Body of pancreas (tissue), 4 donors: ENCODE measurements at regions not wholly inside any gene's neighbourhood (a gene's known extent, or its start where the extent isn't known, plus 50 kb on each side); places are given as distances from the start of the nearest gene placed in this dataset.

Source experiments
- ATAC-seq: fragments of 150-250 bp; one replicate; pipeline ENCODE4 v1.9.1; 2016
- DNase-seq, 4 donors: peaks; one replicate each; pipeline ENCODE4 v3.0.0-alpha.2; 2019
- H3K27ac ChIP-seq, 4 donors: fragments of 200-600 bp; sonication (generic); 1 replicate in 3 of 4; 2 replicates in 1 of 4; pipeline versions ENCODE4 v1.5.1 to v1.6.1; 2016 to 2019; ENCODE audit warnings: mild to moderate bottlenecking in 1 of 4, mixed read lengths in 1 of 4, moderate library complexity in 1 of 4
- H3K27me3 ChIP-seq, 2 donors: fragments of 200-600 bp; sonication (generic); one replicate each; pipeline ENCODE4 v1.6.0; 2016; ENCODE audit warnings: mild to moderate bottlenecking in 1 of 2
- H3K36me3 ChIP-seq, 2 donors: fragments of 200-600 bp; sonication (generic); replicated peaks in 1 of 2; 2 replicates each; pipeline ENCODE4 v1.5.1; 2016; ENCODE audit warnings: low read depth in 2 of 2; ENCODE audit not compliant: insufficient read depth in 1 of 2
- H3K4me1 ChIP-seq: fragments of 200-600 bp; sonication (generic); one replicate; pipeline ENCODE4 v1.6.0; 2016
- H3K4me3 ChIP-seq, 2 donors: fragments of 200-600 bp; sonication (generic); 1 replicate in 1 of 2; 2 replicates in 1 of 2; pipeline ENCODE4 v1.5.1; 2016 to 2019
- H3K9me3 ChIP-seq, 3 donors: fragments of 200-600 bp; sonication (generic); 1 replicate in 2 of 3; 2 replicates in 1 of 3; pipeline ENCODE4 v1.5.1; 2016
- POLR2A ChIP-seq, 3 donors: fragments of 450-650 bp; IDR thresholded peaks; one replicate each; pipeline ENCODE4 v1.6.1; 2016; ENCODE audit warnings: antibody characterized with exemption in 3 of 3, mild to moderate bottlenecking in 2 of 3
- WGBS, 2 donors: methylation state at CpG; one replicate each; pipeline ENCODE4 v1.1.5; 2017; 5-methylcytosine and 5-hydroxymethylcytosine counted together
- intact Hi-C: fragments of 100-400 bp; cut with DNase I; formaldehyde crosslinking; loops from one replicate; pipeline ENCODE4 v1.15.1; 2023
- TF ChIP-seq, protein P1 (sequence below), 7 experiments: fragments of 450-650 bp in 4 of 7; fragments of 200-600 bp in 3 of 7; sonication (generic) in 3 of 7; IDR thresholded peaks; one replicate each; pipeline ENCODE4 v1.5.1; 2016 to 2019; ENCODE audit warnings: antibody characterized with exemption in 7 of 7

DNA sequence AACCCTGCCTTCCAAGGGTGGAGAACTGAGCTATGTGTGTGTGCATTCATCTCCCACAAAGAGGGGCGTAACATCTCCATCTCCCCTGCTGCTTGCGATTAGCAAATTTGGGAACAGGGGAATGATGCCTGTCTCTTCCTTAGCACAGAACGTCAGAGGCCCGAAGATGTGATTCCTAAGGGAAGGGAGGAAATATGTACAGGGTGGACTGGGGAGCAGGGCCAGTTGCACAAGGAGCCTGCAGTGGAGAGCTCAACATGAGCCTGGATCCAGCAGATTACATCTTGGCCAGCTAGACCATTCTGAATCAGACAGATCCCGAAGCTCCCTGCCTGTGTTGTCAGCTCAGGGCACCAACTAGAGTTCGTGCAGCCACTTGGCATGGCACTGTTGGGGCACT lies 118.1 kb downstream of the NGF start:
- Histone ChIP-seq H3K4me1 (no peaks in the 10 kb centered on the region), H3K27me3 (no peaks in the 10 kb centered on the region), H3K36me3 (no peaks in the 10 kb centered on the region), H3K4me3 (no peak overlapping the region), H3K9me3 (no peaks in the 10 kb centered on the region), H3K27ac (no peak overlapping the region)
- ATAC-seq (peak; percentile 38), DNase-seq (peak in 3 of 4 donors; percentile 15 to 30 (median 22))
- TF ChIP-seq, protein P1, sequence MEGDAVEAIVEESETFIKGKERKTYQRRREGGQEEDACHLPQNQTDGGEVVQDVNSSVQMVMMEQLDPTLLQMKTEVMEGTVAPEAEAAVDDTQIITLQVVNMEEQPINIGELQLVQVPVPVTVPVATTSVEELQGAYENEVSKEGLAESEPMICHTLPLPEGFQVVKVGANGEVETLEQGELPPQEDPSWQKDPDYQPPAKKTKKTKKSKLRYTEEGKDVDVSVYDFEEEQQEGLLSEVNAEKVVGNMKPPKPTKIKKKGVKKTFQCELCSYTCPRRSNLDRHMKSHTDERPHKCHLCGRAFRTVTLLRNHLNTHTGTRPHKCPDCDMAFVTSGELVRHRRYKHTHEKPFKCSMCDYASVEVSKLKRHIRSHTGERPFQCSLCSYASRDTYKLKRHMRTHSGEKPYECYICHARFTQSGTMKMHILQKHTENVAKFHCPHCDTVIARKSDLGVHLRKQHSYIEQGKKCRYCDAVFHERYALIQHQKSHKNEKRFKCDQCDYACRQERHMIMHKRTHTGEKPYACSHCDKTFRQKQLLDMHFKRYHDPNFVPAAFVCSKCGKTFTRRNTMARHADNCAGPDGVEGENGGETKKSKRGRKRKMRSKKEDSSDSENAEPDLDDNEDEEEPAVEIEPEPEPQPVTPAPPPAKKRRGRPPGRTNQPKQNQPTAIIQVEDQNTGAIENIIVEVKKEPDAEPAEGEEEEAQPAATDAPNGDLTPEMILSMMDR (IDR thresholded peaks at IDR 0.05), result no peak
- intact Hi-C loops, result no loop called here
- 78 to 82% methylated on average over 6 of the region's 6 CpGs for WGBS, 2 donors

DNA sequence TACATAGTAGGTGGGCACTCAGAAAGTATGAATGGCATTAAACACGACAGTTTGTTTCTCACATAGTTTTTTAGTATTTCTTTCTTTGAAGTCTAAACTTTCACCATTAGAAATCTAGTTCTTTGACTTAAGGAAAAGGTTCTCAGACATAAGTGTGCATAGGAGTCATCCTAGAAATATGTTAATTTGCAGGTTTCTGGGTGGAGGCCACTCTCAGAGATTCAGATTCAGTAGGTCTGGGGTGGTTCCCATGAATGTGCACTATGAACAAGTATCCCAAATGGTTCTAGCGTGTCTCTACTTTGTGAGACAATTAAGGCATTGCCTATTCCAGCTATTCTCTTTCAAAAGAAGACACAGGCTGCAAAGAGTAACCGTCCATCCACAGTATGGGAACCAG lies 119.3 kb downstream of the NGF start:
- no peak for TF ChIP-seq POLR2A (IDR thresholded peaks at IDR 0.05)
- TF ChIP-seq, protein P1 (IDR thresholded peaks at IDR 0.05), result no peak
- ATAC-seq (no peak), DNase-seq (no peak)
- H3K27ac ChIP-seq, result no peak overlapping the region
- H3K4me1 ChIP-seq, result no peaks in the 10 kb centered on the region
- no peak overlapping the region for H3K4me3 ChIP-seq
- intact Hi-C loops, result no loop called here
- H3K9me3 ChIP-seq, result no peaks in the 10 kb centered on the region
- H3K36me3 ChIP-seq, result no peaks in the 10 kb centered on the region
- 86 to 92% methylated on average over 3 of the region's 3 CpGs for WGBS, 2 donors
- H3K27me3 ChIP-seq, result no peaks in the 10 kb centered on the region

DNA sequence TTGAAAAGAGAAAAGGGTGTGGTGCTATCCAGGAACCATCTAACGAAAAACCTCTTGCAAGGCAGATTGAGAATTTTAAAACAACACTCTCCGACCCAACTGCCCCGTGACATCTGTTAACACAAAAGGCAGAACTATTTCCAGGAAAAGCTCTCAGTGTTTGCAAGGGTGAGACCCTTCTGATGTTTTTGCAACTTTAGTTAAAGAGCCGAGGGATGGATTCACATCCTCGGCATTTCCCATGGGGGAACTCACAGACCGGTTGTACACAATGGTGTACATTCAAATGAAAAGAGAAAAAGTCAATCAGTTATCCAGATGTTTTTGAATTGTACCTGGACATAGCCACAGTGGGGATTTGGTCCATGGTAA lies 120.0 kb downstream of the NGF start:
- ATAC-seq (no peak), DNase-seq (no peak)
- Histone ChIP-seq H3K36me3 (no peaks in the 10 kb centered on the region), H3K4me3 (no peak overlapping the region), H3K27ac (no peak overlapping the region), H3K9me3 (no peaks in the 10 kb centered on the region), H3K4me1 (no peaks in the 10 kb centered on the region), H3K27me3 (no peaks in the 10 kb centered on the region)
- intact Hi-C loops, result no loop called here
- 80 to 93% methylated on average over 6 of the region's 6 CpGs for WGBS, 2 donors
- no peak for TF ChIP-seq POLR2A (IDR thresholded peaks at IDR 0.05)

DNA sequence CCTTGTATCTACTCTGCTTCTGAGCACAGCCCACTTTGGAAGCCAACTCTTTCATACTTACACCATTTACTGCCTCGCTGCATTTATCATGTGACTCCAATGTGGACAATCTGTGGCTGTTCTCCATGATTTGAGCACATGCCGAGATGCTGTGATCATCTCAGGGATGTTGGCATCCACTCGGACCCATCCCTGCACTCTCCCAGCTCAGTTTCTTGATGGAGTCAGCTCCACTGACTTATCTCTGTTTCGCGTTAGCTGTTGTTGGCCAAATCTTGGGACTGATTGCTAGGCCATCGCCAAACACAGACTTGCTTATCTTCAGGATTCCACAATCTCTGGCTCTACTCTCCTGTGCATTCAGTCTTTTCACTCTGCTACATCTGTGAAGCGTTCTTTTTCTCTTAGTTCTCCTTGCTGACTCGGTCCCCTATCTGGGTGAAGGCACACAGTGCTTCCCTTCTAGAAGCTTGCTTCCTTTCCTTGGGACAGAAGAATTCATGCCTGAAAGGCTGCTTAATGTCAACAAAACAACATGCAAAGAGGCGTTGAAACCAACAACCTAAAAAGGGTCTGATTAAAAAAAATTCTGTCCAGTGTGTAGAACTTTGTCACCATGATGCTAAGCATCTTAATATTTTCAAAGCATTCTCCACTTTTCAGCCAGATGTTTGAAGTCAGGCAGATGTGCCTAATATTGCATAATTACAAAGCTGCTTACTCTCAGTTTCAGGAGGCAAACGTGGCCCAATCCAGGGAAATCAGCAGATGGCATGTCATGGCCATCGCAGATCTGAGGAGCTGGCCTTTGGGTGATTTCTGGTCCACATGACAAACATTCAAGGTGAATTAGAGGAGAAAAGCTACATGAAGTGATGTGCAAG lies 120.7 kb downstream of the NGF start:
- ATAC-seq (peak; percentile 12), DNase-seq (no peak)
- intact Hi-C loops, result no loop called here
- no peaks in the 10 kb centered on the region for H3K27me3 ChIP-seq
- no peaks in the 10 kb centered on the region for H3K36me3 ChIP-seq
- no peak overlapping the region for H3K27ac ChIP-seq
- no peak overlapping the region for H3K4me3 ChIP-seq
- WGBS, 2 donors, result 50 to 61% methylated on average over 11 of the region's 11 CpGs
- no peaks in the 10 kb centered on the region for H3K9me3 ChIP-seq
- no peak for TF ChIP-seq POLR2A (IDR thresholded peaks at IDR 0.05)
- TF ChIP-seq, protein P1 (IDR thresholded peaks at IDR 0.05), result no peak
- no peaks in the 10 kb centered on the region for H3K4me1 ChIP-seq

DNA sequence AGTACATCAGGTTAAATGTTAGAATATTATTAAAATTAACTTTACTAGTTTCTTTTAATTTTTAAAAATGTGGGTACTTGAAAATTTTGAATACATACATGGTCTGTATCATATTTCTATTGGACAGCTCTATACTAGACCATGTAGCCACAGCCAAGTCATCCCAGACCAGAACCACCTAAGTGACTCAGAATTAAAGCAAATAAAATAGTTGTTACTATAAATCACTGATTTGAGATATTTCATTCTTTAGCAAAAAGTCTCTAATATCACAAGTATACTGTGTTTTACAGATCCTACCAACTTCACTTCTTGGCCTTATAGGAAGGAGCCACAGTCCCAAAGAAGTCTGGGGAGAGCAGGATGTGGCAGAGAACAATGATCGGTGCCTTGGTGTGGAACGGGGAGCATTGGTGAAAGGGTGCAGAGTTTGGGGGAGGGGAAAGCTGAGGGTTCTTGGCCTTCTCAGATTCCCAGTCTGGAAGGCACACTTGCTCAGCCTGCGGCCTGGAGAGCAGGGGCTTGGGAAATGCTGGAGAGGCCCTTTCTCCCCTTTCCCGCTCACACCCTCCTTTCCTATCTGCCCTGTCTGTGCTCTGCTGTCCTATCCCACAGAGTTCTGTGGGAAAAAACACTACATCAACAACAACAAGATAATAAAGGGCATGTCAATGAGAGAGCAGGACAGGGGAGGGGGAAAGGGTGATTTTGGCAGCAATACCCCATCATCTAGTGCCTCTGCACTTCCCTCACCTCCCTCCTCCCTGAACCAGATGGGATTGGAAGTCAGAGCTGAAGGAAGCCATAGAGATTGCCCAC lies 122.1 kb downstream of the NGF start:
- ATAC-seq (no peak), DNase-seq (no peak)
- no peaks in the 10 kb centered on the region for H3K9me3 ChIP-seq
- H3K27ac ChIP-seq, result no peak overlapping the region
- H3K4me3 ChIP-seq, result no peak overlapping the region
- intact Hi-C loops, result no loop called here
- H3K27me3 ChIP-seq, result no peaks in the 10 kb centered on the region
- 94% methylated on average over 4 of the region's 4 CpGs for WGBS, 2 donors
- TF ChIP-seq, protein P1 (IDR thresholded peaks at IDR 0.05), result no peak
- TF ChIP-seq POLR2A (IDR thresholded peaks at IDR 0.05), result no peak
- peaks cover 13% of the 10 kb centered on the region for H3K4me1 ChIP-seq
- no peaks in the 10 kb centered on the region for H3K36me3 ChIP-seq
